WTC11 (cell line): ENCODE measurements at regions not wholly inside any gene's neighbourhood (a gene's known extent, or its start where the extent isn't known, plus 50 kb on each side); places are given as distances from the start of the nearest gene placed in this dataset.

ENCODE experiments used
- ATAC-seq: fragments of 200-7000 bp; cut with Tn5 transposase; 2 replicates; pipeline ENCODE4 v1.10.0; 2021; ENCODE audit warnings: mild to moderate bottlenecking, moderate library complexity
- CTCF ChIA-PET: fragments of 300-600 bp; sonication (Branson Sonifier 250); formaldehyde crosslinking; loops from one replicate; lab custom pipeline; 2021; ENCODE audit warnings: antibody characterized with exemption; lab: Charles Lee
- POLR2A ChIA-PET: fragments of 350-600 bp; sonication (Branson Sonifier 250); formaldehyde crosslinking; loops from one replicate; lab custom pipeline; 2021; ENCODE audit warnings: antibody characterized with exemption; lab: Charles Lee
- DNase-seq: peaks from one replicate; pipeline ENCODE4 v3.0.0; 2021; ENCODE audit warnings: low spot score
- H3K27ac Mint-ChIP-seq: 2 replicates; pipeline ENCODE4 v1.8.0; 2021; ENCODE audit warnings: mixed read lengths
- H3K27me3 Mint-ChIP-seq: 2 replicates; pipeline ENCODE4 v1.8.0; 2021; ENCODE audit warnings: low read depth, mild to moderate bottlenecking, moderate library complexity, mixed read lengths
- H3K36me3 Mint-ChIP-seq: 2 replicates; pipeline ENCODE4 v1.8.0; 2021; ENCODE audit warnings: mixed read lengths
- H3K4me1 Mint-ChIP-seq: 2 replicates; pipeline ENCODE4 v1.8.0; 2022; ENCODE audit warnings: mixed read lengths
- H3K4me3 Mint-ChIP-seq: 2 replicates; pipeline ENCODE4 v1.8.0; 2021; ENCODE audit warnings: mild to moderate bottlenecking, moderate library complexity, mixed read lengths
- H3K9me3 Mint-ChIP-seq: 2 replicates; pipeline ENCODE4 v1.8.0; 2021; ENCODE audit warnings: mixed read lengths
- FOXJ3 ChIP-seq: sonication (generic); formaldehyde crosslinking; IDR thresholded peaks from 2 replicates; pipeline ENCODE4 v1.9.0; 2021; ENCODE audit warnings: missing genetic modification reagents, mild to moderate bottlenecking, borderline replicate concordance
- FOXK1 ChIP-seq: sonication (generic); formaldehyde crosslinking; IDR thresholded peaks from 2 replicates; pipeline ENCODE4 v1.8.0; 2022; ENCODE audit warnings: mild to moderate bottlenecking, moderate library complexity, missing genetic modification reagents
- GABPB1 ChIP-seq: sonication (generic); formaldehyde crosslinking; IDR thresholded peaks from 2 replicates; pipeline ENCODE4 v1.8.1; 2023; ENCODE audit warnings: mild to moderate bottlenecking, missing genetic modification reagents
- JAZF1 ChIP-seq: fragments of 250-450 bp; sonication (Bioruptor Pico); IDR thresholded peaks from 2 replicates; pipeline ENCODE4 v1.9.0; 2021; ENCODE audit warnings: moderate library complexity, mild to moderate bottlenecking, inconsistent platforms
- NFE2L1 ChIP-seq: sonication (generic); formaldehyde crosslinking; IDR thresholded peaks from 2 replicates; pipeline ENCODE4 v1.8.1; 2023; ENCODE audit warnings: missing genetic modification reagents
- NR2C2 ChIP-seq: sonication (generic); formaldehyde crosslinking; IDR thresholded peaks from 2 replicates; pipeline ENCODE4 v1.8.0; 2022; ENCODE audit warnings: mild to moderate bottlenecking, missing genetic modification reagents
- NR3C1 ChIP-seq: sonication (generic); formaldehyde crosslinking; conservative IDR thresholded peaks from 2 replicates; pipeline ENCODE4 v1.8.1; 2023; ENCODE audit warnings: low read depth, mild to moderate bottlenecking, missing genetic modification reagents
- OVOL2 ChIP-seq: fragments of 250-450 bp; sonication (Bioruptor Pico); IDR thresholded peaks from 2 replicates; pipeline ENCODE4 v1.9.0; 2021; ENCODE audit warnings: mild to moderate bottlenecking, borderline replicate concordance
- RELA ChIP-seq: sonication (generic); formaldehyde crosslinking; IDR thresholded peaks from 2 replicates; pipeline ENCODE4 v1.8.1; 2022; ENCODE audit warnings: missing genetic modification reagents, mild to moderate bottlenecking, borderline replicate concordance
- ZNF416 ChIP-seq: fragments of 250-450 bp; sonication (Bioruptor Pico); IDR thresholded peaks from 2 replicates; pipeline ENCODE4 v1.9.0; 2021; ENCODE audit warnings: mild to moderate bottlenecking, inconsistent platforms
- ZNF671 ChIP-seq: fragments of 250-450 bp; sonication (Bioruptor Pico); IDR thresholded peaks from 2 replicates; pipeline ENCODE4 v1.8.0; 2021; ENCODE audit warnings: mild to moderate bottlenecking
- TF ChIP-seq, protein P1 (sequence below): fragments of 250-450 bp; sonication (Bioruptor Pico); IDR thresholded peaks from 2 replicates; pipeline ENCODE4 v1.9.0; 2021; ENCODE audit warnings: mild to moderate bottlenecking
- TF ChIP-seq, protein P2 (sequence below): sonication (generic); formaldehyde crosslinking; IDR thresholded peaks from 2 replicates; pipeline ENCODE4 v1.8.1; 2023; ENCODE audit warnings: mild to moderate bottlenecking, missing genetic modification reagents, borderline replicate concordance
- TF ChIP-seq, protein P3 (sequence below): sonication (generic); formaldehyde crosslinking; conservative IDR thresholded peaks from 2 replicates; pipeline ENCODE4 v1.8.1; 2022; ENCODE audit warnings: mild to moderate bottlenecking, missing genetic modification reagents
- TF ChIP-seq, protein P4 (sequence below): fragments of 250-450 bp; sonication (Bioruptor Pico); IDR thresholded peaks from 2 replicates; pipeline ENCODE4 v1.8.0; 2021; ENCODE audit warnings: mild to moderate bottlenecking
- TF ChIP-seq, protein P5 (sequence below): sonication (generic); formaldehyde crosslinking; IDR thresholded peaks from 2 replicates; pipeline ENCODE4 v1.8.1; 2023; ENCODE audit warnings: mild to moderate bottlenecking, missing genetic modification reagents, moderate library complexity
- TF ChIP-seq, protein P6 (sequence below): sonication (generic); formaldehyde crosslinking; IDR thresholded peaks from 2 replicates; pipeline ENCODE4 v1.8.1; 2022; ENCODE audit warnings: mild to moderate bottlenecking, missing genetic modification reagents, moderate library complexity, borderline replicate concordance
- TF ChIP-seq, protein P7 (sequence below): sonication (generic); formaldehyde crosslinking; IDR thresholded peaks from 2 replicates; pipeline ENCODE4 v1.8.1; 2022; ENCODE audit warnings: mild to moderate bottlenecking, moderate library complexity, missing genetic modification reagents

DNA sequence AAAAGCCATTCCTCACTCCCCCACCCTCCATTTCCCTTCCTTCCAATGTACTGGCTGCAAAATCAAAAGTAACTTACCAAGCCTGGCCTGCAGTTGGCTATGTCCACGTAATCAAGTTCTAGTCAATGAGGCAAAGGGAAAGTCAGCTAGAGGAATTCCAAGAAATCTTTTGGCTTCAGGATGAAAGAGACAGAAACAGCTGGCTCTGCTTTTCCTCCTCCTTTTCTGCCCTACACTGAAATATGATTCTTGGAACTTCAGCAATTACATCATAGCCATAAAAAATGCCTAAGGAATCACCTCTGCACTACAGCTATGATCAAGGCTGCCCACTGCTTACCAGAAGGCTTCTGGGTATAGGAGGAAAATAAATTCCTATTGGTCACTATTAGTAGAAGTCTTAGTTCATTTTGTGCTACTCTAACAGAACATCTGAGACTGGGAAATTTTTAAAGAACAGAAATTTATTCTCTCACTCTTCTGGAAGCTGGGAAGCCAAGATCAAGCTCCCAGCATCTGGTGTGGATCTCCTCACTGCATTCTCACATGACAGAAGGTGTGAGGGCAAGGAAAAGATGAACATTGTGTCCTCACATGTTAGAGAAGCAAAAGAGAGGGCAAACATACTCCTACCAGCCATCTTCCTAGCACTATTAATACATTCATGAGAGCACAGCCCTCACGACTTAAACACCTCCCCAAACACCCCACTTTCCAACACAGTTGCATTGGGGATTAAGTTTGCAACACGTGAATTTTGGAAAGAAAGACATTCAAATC is 219.9 kb downstream of the TMX3 start (continued):
- TF ChIP-seq, protein P1, sequence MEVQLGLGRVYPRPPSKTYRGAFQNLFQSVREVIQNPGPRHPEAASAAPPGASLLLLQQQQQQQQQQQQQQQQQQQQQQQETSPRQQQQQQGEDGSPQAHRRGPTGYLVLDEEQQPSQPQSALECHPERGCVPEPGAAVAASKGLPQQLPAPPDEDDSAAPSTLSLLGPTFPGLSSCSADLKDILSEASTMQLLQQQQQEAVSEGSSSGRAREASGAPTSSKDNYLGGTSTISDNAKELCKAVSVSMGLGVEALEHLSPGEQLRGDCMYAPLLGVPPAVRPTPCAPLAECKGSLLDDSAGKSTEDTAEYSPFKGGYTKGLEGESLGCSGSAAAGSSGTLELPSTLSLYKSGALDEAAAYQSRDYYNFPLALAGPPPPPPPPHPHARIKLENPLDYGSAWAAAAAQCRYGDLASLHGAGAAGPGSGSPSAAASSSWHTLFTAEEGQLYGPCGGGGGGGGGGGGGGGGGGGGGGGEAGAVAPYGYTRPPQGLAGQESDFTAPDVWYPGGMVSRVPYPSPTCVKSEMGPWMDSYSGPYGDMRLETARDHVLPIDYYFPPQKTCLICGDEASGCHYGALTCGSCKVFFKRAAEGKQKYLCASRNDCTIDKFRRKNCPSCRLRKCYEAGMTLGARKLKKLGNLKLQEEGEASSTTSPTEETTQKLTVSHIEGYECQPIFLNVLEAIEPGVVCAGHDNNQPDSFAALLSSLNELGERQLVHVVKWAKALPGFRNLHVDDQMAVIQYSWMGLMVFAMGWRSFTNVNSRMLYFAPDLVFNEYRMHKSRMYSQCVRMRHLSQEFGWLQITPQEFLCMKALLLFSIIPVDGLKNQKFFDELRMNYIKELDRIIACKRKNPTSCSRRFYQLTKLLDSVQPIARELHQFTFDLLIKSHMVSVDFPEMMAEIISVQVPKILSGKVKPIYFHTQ (CRISPR knock-in tag): no peak
- TF ChIP-seq ZNF416 (CRISPR knock-in tag): no peak

DNA sequence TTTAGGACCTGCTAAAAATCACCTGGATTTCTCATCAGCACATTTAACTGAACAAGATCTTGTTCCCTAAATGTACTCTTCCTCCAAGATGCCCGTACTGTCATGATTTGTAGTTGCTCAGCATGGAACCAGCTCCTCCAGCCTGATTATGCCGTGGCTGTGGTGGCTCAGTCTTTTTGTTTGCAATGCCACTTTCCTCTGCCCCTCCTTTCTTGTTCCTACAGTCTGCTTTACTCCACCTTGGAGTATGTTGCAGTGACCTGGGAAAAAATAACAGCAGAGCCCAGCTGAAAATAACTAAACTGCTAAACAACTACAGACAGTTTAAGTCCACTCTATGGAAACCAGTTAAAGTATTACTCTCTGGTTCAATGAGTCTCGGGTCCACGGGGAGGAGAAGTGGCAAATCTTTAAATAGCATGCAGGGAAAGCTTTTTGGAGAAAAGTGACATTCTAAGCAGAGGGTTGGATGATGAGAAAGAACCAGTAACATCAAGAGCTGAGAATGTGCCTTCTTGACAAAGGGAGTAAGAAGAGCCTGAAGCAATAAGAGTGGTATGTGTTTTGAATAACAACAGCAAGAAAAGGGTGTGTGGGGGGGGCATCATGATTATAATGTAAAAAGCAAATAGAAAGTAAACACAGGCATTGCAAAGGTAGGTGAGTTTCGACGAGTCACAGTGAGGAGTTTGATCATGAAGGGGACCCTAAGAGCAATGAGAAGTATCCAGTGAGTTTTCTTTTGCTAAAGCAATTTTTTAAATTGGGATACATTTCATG is 225.7 kb downstream of the TMX3 start:
- Mint-ChIP-seq H3K4me1 (peaks cover 29% of the 10 kb centered on the region), H3K36me3 (peaks cover 7% of the 10 kb centered on the region), H3K4me3 (peak overlapping the region; percentile 51), H3K27ac (peak overlapping the region; percentile 99), H3K27me3 (no peaks in the 10 kb centered on the region; the same call in 1 of the 2 replicates)
- TF ChIP-seq NR2C2 (CRISPR knock-in tag) (no peak), FOXK1 (no peak), JAZF1 (CRISPR knock-in tag) (no peak), NR3C1 (no peak)
- TF ChIP-seq, protein P2, sequence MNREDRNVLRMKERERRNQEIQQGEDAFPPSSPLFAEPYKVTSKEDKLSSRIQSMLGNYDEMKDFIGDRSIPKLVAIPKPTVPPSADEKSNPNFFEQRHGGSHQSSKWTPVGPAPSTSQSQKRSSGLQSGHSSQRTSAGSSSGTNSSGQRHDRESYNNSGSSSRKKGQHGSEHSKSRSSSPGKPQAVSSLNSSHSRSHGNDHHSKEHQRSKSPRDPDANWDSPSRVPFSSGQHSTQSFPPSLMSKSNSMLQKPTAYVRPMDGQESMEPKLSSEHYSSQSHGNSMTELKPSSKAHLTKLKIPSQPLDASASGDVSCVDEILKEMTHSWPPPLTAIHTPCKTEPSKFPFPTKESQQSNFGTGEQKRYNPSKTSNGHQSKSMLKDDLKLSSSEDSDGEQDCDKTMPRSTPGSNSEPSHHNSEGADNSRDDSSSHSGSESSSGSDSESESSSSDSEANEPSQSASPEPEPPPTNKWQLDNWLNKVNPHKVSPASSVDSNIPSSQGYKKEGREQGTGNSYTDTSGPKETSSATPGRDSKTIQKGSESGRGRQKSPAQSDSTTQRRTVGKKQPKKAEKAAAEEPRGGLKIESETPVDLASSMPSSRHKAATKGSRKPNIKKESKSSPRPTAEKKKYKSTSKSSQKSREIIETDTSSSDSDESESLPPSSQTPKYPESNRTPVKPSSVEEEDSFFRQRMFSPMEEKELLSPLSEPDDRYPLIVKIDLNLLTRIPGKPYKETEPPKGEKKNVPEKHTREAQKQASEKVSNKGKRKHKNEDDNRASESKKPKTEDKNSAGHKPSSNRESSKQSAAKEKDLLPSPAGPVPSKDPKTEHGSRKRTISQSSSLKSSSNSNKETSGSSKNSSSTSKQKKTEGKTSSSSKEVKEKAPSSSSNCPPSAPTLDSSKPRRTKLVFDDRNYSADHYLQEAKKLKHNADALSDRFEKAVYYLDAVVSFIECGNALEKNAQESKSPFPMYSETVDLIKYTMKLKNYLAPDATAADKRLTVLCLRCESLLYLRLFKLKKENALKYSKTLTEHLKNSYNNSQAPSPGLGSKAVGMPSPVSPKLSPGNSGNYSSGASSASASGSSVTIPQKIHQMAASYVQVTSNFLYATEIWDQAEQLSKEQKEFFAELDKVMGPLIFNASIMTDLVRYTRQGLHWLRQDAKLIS: no peak
- TF ChIP-seq, protein P3, sequence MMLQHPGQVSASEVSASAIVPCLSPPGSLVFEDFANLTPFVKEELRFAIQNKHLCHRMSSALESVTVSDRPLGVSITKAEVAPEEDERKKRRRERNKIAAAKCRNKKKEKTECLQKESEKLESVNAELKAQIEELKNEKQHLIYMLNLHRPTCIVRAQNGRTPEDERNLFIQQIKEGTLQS (CRISPR knock-in tag): no peak
- TF ChIP-seq, protein P4, sequence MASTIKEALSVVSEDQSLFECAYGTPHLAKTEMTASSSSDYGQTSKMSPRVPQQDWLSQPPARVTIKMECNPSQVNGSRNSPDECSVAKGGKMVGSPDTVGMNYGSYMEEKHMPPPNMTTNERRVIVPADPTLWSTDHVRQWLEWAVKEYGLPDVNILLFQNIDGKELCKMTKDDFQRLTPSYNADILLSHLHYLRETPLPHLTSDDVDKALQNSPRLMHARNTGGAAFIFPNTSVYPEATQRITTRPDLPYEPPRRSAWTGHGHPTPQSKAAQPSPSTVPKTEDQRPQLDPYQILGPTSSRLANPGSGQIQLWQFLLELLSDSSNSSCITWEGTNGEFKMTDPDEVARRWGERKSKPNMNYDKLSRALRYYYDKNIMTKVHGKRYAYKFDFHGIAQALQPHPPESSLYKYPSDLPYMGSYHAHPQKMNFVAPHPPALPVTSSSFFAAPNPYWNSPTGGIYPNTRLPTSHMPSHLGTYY (CRISPR knock-in tag): no peak
- TF ChIP-seq, all 79 proteins: peak for 0
- peaks cover 11% of the 10 kb centered on the region for H3K9me3 Mint-ChIP-seq
- peak; percentile 92 for ATAC-seq
- POLR2A ChIA-PET: interaction anchor here (0.6 kb wide), 1 partner anchor 25 kb away, joined by 3 read pairs; no protein-coding TSS in a partner anchor
- CTCF ChIA-PET: no interaction called here
- peak; percentile 24 for DNase-seq

DNA sequence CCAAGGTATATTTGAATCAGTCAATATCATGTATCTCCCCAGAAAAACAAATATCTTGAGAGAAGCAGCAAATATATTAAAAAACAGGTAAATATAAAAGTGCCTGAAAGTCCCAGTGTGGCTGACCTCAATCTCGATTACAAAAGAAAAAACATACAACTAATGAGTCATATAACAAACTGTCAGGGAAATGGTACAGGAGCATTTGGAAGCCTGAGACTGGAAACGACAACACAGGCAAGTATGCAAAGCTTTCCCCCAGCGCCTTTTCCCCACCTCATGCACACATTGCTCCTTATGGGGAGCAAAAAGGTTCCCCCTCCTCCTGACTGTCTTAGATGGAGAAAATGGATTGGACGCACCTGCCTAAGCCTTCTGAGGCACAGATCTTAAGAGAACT is 230.7 kb downstream of the TMX3 start:
- ATAC-seq: no peak
- H3K4me3 Mint-ChIP-seq: no peak overlapping the region
- H3K27ac Mint-ChIP-seq: no peak overlapping the region
- peaks cover 12% of the 10 kb centered on the region for H3K4me1 Mint-ChIP-seq
- CTCF ChIA-PET: no interaction called here
- POLR2A ChIA-PET: no interaction called here
- H3K9me3 Mint-ChIP-seq: peaks cover 16% of the 10 kb centered on the region
- H3K36me3 Mint-ChIP-seq: peaks cover 7% of the 10 kb centered on the region
- DNase-seq: no peak
- no peaks in the 10 kb centered on the region; the same call in 1 of the 2 replicates for H3K27me3 Mint-ChIP-seq
- TF ChIP-seq GABPB1 (CRISPR knock-in tag) (no peak), RELA (CRISPR knock-in tag) (no peak), FOXJ3 (CRISPR knock-in tag) (no peak), NFE2L1 (CRISPR knock-in tag) (no peak), ZNF671 (CRISPR knock-in tag) (no peak), OVOL2 (no peak)
- TF ChIP-seq, protein P5, sequence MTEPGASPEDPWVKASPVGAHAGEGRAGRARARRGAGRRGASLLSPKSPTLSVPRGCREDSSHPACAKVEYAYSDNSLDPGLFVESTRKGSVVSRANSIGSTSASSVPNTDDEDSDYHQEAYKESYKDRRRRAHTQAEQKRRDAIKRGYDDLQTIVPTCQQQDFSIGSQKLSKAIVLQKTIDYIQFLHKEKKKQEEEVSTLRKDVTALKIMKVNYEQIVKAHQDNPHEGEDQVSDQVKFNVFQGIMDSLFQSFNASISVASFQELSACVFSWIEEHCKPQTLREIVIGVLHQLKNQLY: no peak
- TF ChIP-seq, protein P6, sequence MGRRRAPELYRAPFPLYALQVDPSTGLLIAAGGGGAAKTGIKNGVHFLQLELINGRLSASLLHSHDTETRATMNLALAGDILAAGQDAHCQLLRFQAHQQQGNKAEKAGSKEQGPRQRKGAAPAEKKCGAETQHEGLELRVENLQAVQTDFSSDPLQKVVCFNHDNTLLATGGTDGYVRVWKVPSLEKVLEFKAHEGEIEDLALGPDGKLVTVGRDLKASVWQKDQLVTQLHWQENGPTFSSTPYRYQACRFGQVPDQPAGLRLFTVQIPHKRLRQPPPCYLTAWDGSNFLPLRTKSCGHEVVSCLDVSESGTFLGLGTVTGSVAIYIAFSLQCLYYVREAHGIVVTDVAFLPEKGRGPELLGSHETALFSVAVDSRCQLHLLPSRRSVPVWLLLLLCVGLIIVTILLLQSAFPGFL (CRISPR knock-in tag): no peak
- TF ChIP-seq, protein P7, sequence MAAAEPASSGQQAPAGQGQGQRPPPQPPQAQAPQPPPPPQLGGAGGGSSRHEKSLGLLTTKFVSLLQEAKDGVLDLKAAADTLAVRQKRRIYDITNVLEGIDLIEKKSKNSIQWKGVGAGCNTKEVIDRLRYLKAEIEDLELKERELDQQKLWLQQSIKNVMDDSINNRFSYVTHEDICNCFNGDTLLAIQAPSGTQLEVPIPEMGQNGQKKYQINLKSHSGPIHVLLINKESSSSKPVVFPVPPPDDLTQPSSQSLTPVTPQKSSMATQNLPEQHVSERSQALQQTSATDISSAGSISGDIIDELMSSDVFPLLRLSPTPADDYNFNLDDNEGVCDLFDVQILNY (CRISPR knock-in tag): no peak
